GM12872 (cell line): ENCODE measurements at regions not wholly inside any gene's neighbourhood (a gene's known extent, or its start where the extent isn't known, plus 50 kb on each side); places are given as distances from the start of the nearest gene placed in this dataset.

Experiments
- CTCF ChIP-seq: IDR thresholded peaks from 3 replicates; pipeline ENCODE4 v1.5.1; 2011; ENCODE audit warnings: low read depth, mild to moderate bottlenecking, low read length, moderate library complexity; ENCODE audit not compliant: insufficient read depth

- no peak for TF ChIP-seq CTCF
Observed at GRCh38 chr6:144588697-144589325, 303.7 kb downstream of the UTRN start.

GRCh38 chr6:144590532-144590931 is 305.4 kb downstream of the UTRN start:
- no peak for TF ChIP-seq CTCF

- no peak for TF ChIP-seq CTCF
Observed at GRCh38 chr6:144593392-144593791, 308.3 kb downstream of the UTRN start.

GRCh38 chr6:144594585-144594984 is 309.4 kb downstream of the UTRN start:
- no peak for TF ChIP-seq CTCF

- no peak for TF ChIP-seq CTCF
Observed at GRCh38 chr6:144595266-144595665, 310.1 kb downstream of the UTRN start.

- no peak for TF ChIP-seq CTCF
Observed at GRCh38 chr6:144597511-144597910, 312.4 kb downstream of the UTRN start.

- no peak for TF ChIP-seq CTCF
Observed at GRCh38 chr6:144599615-144600014, 314.5 kb downstream of the UTRN start.
